ENCODE measurements at regions not wholly inside any gene's neighbourhood (a gene's known extent, or its start where the extent isn't known, plus 50 kb on each side); places are given as distances from the start of the nearest gene placed in this dataset.

DNA sequence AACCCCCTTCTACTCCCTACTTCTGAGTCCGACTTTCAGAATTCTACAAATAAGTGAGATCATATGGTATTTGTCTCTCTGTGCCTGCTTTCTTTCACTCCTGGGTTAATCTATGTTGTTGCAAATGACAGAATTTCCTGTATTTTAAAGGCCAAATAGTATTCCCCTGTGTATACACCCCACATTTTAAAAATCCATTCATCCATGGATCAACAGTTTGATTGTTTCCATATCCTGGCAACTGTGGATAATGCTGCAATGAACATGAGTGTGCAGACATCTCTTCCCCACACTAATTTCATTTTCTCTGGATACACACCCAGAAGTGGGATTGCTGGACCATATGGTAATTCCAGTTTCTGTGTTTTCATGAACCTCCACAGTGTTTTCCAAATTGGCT is 225.8 kb upstream of the TCERG1L start:
- H3K27me3 ChIP-seq, result peaks cover 0 to 30% (median 0%) of the 10 kb centered on the region in 4 donors
- WGBS, result 40% methylated on average over 1 of the region's 1 CpG
- no peaks in the 10 kb centered on the region for H3K36me3 ChIP-seq
- H3K9me3 ChIP-seq, result no peaks in the 10 kb centered on the region
- no peak overlapping the region for H3K4me3 ChIP-seq
- no peak overlapping the region for H3K27ac ChIP-seq (replicated peaks in 1 of 4)
- intact Hi-C loops (cut with DNase I), result no loop called here
- TF ChIP-seq EP300 (IDR thresholded peaks at IDR 0.05) (no peak), POLR2AphosphoS5 (IDR thresholded peaks at IDR 0.05) (no peak), POLR2A (IDR thresholded peaks at IDR 0.05; ENCODE audit: low read depth) (no peak)
- TF ChIP-seq, protein P1, sequence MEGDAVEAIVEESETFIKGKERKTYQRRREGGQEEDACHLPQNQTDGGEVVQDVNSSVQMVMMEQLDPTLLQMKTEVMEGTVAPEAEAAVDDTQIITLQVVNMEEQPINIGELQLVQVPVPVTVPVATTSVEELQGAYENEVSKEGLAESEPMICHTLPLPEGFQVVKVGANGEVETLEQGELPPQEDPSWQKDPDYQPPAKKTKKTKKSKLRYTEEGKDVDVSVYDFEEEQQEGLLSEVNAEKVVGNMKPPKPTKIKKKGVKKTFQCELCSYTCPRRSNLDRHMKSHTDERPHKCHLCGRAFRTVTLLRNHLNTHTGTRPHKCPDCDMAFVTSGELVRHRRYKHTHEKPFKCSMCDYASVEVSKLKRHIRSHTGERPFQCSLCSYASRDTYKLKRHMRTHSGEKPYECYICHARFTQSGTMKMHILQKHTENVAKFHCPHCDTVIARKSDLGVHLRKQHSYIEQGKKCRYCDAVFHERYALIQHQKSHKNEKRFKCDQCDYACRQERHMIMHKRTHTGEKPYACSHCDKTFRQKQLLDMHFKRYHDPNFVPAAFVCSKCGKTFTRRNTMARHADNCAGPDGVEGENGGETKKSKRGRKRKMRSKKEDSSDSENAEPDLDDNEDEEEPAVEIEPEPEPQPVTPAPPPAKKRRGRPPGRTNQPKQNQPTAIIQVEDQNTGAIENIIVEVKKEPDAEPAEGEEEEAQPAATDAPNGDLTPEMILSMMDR (IDR thresholded peaks at IDR 0.05), result no peak
- no peaks in the 10 kb centered on the region for H3K4me1 ChIP-seq
- no peak for DNase-seq (ENCODE audit: extremely low spot score)

DNA sequence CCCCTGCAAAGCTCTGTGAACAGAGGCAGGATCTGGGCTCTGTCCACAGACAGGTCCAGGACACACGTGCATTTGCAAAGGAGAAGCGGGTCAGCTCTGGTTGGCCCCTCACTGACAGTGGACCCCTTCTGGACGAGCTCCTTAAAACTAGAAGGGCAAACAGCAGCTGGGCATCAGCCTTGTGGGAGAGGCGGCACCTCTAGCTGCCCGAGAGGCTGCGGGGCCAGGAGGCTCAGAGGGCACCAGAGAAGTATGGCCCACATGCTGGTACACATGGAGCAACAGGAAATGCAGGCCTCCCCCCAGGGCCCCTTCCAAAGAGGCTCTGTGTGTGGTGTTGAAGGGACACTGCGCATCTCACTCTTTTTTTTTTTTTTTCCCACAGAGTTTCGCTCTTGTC is 233.0 kb upstream of the TCERG1L start:
- intact Hi-C loops (cut with DNase I), result no loop called here
- WGBS, result 82% methylated on average over 8 of the region's 8 CpGs
- no peaks in the 10 kb centered on the region for H3K9me3 ChIP-seq
- no peaks in the 10 kb centered on the region for H3K36me3 ChIP-seq
- H3K4me3 ChIP-seq, result no peak overlapping the region
- no peaks in the 10 kb centered on the region for H3K4me1 ChIP-seq
- peaks cover 0 to 57% (median 0%) of the 10 kb centered on the region in 4 donors for H3K27me3 ChIP-seq
- DNase-seq (ENCODE audit: extremely low spot score), result no peak
- TF ChIP-seq EP300 (IDR thresholded peaks at IDR 0.05) (no peak), POLR2AphosphoS5 (IDR thresholded peaks at IDR 0.05) (no peak), POLR2A (IDR thresholded peaks at IDR 0.05; ENCODE audit: low read depth) (no peak)
- TF ChIP-seq, protein P1 (IDR thresholded peaks at IDR 0.05), result no peak
- H3K27ac ChIP-seq (replicated peaks in 1 of 4), result no peak overlapping the region

DNA sequence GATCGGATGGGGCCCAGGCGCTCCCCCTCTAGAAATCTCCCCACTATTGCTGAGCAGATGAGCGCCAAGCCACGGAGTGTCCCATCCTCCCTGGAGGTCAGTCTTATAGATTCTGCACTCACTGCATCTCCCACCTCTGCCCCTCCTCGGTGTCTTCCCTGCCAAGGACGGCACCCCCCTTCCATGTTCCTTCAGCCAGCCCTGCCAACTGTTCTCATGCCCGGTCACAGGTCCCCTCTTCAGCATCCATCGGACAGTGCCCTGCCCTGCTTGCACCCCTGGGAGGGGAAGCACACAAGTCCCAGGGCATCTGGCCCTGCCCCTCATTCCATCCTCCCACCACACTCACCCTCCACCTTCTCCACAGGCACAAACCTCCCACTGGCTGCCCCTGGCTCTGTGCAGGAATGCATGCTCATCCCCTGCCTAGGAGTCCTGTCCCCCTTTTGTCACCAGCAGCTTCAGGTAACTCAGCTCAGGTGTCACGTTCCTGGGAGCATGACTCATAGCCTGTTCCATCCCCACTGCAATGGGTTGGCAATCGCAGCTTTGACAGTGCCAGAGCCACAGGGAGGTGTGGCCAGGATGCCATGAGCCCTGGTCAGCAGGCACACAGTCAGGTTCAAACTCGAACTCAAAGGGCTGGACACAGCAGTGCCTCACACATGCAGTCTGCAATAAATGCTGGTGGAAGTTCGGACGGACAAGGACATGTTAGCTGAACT is 234.7 kb upstream of the TCERG1L start:
- Histone ChIP-seq H3K9me3 (no peaks in the 10 kb centered on the region), H3K4me1 (no peaks in the 10 kb centered on the region), H3K27ac (replicated peaks in 1 of 4) (no peak overlapping the region), H3K27me3 (peaks cover 0 to 57% (median 0%) of the 10 kb centered on the region in 4 donors), H3K4me3 (no peak overlapping the region), H3K36me3 (no peaks in the 10 kb centered on the region)
- intact Hi-C loops (cut with DNase I), result no loop called here
- DNase-seq (ENCODE audit: extremely low spot score), result no peak
- TF ChIP-seq, protein P1 (IDR thresholded peaks at IDR 0.05), result no peak
- TF ChIP-seq EP300 (IDR thresholded peaks at IDR 0.05) (no peak), POLR2A (IDR thresholded peaks at IDR 0.05; ENCODE audit: low read depth) (no peak), POLR2AphosphoS5 (IDR thresholded peaks at IDR 0.05) (no peak)
- 68% methylated on average over 13 of the region's 13 CpGs for WGBS

DNA sequence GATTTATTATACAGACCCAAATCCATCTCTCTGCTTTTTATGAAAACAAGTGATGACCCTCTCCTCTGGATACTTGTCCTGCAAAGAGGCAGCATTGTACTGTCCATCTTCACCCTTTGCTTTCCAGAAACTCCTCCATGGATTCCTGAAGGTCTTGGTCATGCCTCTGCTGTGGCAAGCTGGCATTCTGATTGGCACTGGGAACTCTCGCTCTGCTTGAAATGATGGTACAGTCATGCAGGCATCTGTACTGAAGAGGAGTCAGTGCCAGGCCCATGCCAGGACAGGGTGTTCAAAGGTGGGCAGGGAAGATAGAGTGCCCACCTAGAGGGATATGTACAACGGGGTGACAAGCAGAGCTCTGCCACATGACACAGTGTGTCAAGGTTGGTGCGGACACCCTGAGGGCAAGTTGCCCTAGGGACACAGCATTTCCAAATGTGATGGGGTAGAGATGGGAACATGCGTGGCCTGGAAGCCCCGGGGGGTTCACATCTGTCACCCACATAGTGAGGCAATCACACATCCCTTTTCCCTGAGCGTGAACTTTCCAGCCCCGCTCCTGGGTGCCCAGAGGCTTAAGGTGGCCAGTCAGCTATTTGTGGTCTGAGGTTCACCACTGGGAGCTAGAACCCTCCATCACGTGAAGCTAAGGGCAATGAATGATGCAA is 235.7 kb upstream of the TCERG1L start:
- Histone ChIP-seq H3K4me1 (no peaks in the 10 kb centered on the region), H3K9me3 (no peaks in the 10 kb centered on the region), H3K4me3 (no peak overlapping the region), H3K27ac (replicated peaks in 1 of 4) (no peak overlapping the region), H3K36me3 (no peaks in the 10 kb centered on the region), H3K27me3 (peaks cover 0 to 53% (median 0%) of the 10 kb centered on the region in 4 donors)
- intact Hi-C loops (cut with DNase I), result no loop called here
- WGBS, result 83% methylated on average over 8 of the region's 8 CpGs
- no peak for DNase-seq (ENCODE audit: extremely low spot score)
- no peak for TF ChIP-seq EP300 (IDR thresholded peaks at IDR 0.05)
- no peak for TF ChIP-seq POLR2A (IDR thresholded peaks at IDR 0.05; ENCODE audit: low read depth)
- TF ChIP-seq, protein P1 (IDR thresholded peaks at IDR 0.05), result no peak
- TF ChIP-seq POLR2AphosphoS5 (IDR thresholded peaks at IDR 0.05), result no peak
